Thyroid gland (tissue), 4 donors: ENCODE measurements at regions not wholly inside any gene's neighbourhood (a gene's known extent, or its start where the extent isn't known, plus 50 kb on each side); places are given as distances from the start of the nearest gene placed in this dataset.

Experiments
- POLR2A ChIP-seq, 2 donors: fragments of 450-650 bp; IDR thresholded peaks; one replicate each; pipeline ENCODE4 v1.6.1; 2017; ENCODE audit warnings: antibody characterized with exemption in 2 of 2, mild to moderate bottlenecking in 2 of 2, moderate library complexity in 1 of 2
- TF ChIP-seq, protein P1 (sequence below), 6 experiments: fragments of 200-600 bp in 3 of 6; fragments of 450-650 bp in 3 of 6; sonication (generic) in 3 of 6; IDR thresholded peaks; one replicate each; pipeline ENCODE4 v1.5.1; 2016 to 2019; ENCODE audit warnings: antibody characterized with exemption in 6 of 6, mild to moderate bottlenecking in 2 of 6, inconsistent platforms in 1 of 6, moderate library complexity in 1 of 6

DNA sequence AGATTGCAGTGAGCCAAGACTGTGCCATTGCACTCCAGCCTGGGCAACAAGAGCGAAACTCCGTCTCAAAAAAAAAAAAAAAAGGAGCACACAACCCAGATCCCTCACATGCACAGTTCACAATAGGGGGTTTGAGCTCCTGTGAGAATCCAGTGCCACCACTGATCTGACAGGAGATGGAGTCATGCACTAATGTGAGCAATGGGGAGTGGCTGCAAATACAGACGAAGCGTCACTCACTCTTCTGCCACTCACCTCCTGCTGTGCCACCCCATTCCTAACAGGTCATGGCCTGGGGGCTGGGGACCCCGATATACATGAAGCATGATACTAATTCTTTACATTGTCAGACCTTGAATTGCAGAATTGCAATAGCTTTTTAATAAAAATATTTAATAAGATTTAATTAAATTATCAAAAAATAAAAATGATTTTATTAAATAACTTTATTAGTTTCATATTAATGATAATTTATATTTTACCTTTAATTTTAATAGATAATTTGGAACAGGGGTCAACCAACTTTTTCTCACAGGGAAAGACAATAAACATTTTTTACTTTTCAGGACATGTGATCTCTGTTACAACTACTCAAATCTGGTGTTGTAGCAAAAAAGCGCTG lies 171.4 kb downstream of the COPRS start:
- no peak for TF ChIP-seq POLR2A (IDR thresholded peaks at IDR 0.05)
- TF ChIP-seq, protein P1, sequence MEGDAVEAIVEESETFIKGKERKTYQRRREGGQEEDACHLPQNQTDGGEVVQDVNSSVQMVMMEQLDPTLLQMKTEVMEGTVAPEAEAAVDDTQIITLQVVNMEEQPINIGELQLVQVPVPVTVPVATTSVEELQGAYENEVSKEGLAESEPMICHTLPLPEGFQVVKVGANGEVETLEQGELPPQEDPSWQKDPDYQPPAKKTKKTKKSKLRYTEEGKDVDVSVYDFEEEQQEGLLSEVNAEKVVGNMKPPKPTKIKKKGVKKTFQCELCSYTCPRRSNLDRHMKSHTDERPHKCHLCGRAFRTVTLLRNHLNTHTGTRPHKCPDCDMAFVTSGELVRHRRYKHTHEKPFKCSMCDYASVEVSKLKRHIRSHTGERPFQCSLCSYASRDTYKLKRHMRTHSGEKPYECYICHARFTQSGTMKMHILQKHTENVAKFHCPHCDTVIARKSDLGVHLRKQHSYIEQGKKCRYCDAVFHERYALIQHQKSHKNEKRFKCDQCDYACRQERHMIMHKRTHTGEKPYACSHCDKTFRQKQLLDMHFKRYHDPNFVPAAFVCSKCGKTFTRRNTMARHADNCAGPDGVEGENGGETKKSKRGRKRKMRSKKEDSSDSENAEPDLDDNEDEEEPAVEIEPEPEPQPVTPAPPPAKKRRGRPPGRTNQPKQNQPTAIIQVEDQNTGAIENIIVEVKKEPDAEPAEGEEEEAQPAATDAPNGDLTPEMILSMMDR (IDR thresholded peaks at IDR 0.05) = no peak
